GM11168 (cell line): ENCODE measurements at regions not wholly inside any gene's neighbourhood (a gene's known extent, or its start where the extent isn't known, plus 50 kb on each side); places are given as distances from the start of the nearest gene placed in this dataset.

ENCODE experiments used
- in situ Hi-C: fragments of 300-500 bp; cut with MboI; formaldehyde crosslinking; loops from one replicate; pipeline ENCODE4 v1.12.0; 2022; ENCODE audit warnings: low sequenced_read_pairs; ENCODE audit not compliant: unreplicated experiment

- in situ Hi-C loops = no loop called here
Measured at GRCh38 chr2:60400462-60401246, 152.8 kb downstream of the BCL11A start.

- in situ Hi-C loops = no loop called here
Measured at GRCh38 chr2:60394463-60394862, 159.0 kb downstream of the BCL11A start.

- in situ Hi-C loops = no loop called here
Measured at GRCh38 chr2:60391649-60392375, 161.6 kb downstream of the BCL11A start.

GRCh38 chr2:60391230-60391629, 162.2 kb downstream of the BCL11A start:
- in situ Hi-C loops = no loop called here

GRCh38 chr2:60386436-60386835, 167.0 kb downstream of the BCL11A start:
- in situ Hi-C loops = no loop called here

GRCh38 chr2:60385648-60386047, 167.8 kb downstream of the BCL11A start:
- in situ Hi-C loops = no loop called here

GRCh38 chr2:60383401-60384143, 169.9 kb downstream of the BCL11A start:
- in situ Hi-C loops = no loop called here

- in situ Hi-C loops = no loop called here
Measured at GRCh38 chr2:60380411-60380810, 173.0 kb downstream of the BCL11A start.

GRCh38 chr2:60379684-60380083, 173.8 kb downstream of the BCL11A start:
- in situ Hi-C loops = no loop called here

- in situ Hi-C loops = no loop called here
Measured at GRCh38 chr2:60379216-60379615, 174.2 kb downstream of the BCL11A start.

GRCh38 chr2:60377825-60378224, 175.6 kb downstream of the BCL11A start:
- in situ Hi-C loops = no loop called here

GRCh38 chr2:60376252-60376651, 177.2 kb downstream of the BCL11A start:
- in situ Hi-C loops = no loop called here

GRCh38 chr2:60371681-60372080, 181.8 kb downstream of the BCL11A start:
- in situ Hi-C loops = no loop called here

- in situ Hi-C loops = no loop called here
Measured at GRCh38 chr2:60371219-60371618, 182.2 kb downstream of the BCL11A start.

GRCh38 chr2:60370814-60371213, 182.6 kb downstream of the BCL11A start:
- in situ Hi-C loops = no loop called here

- in situ Hi-C loops = no loop called here
Measured at GRCh38 chr2:60368456-60368855, 185.0 kb downstream of the BCL11A start.

- in situ Hi-C loops = no loop called here
Measured at GRCh38 chr2:60366135-60366712, 187.2 kb downstream of the BCL11A start.

GRCh38 chr2:60365556-60365955, 187.9 kb downstream of the BCL11A start:
- in situ Hi-C loops = no loop called here

- in situ Hi-C loops = no loop called here
Measured at GRCh38 chr2:60364491-60364890, 189.0 kb downstream of the BCL11A start.

- in situ Hi-C loops = no loop called here
Measured at GRCh38 chr2:60361498-60361897, 192.0 kb downstream of the BCL11A start.

- in situ Hi-C loops = no loop called here
Measured at GRCh38 chr2:60359569-60359968, 193.9 kb downstream of the BCL11A start.
